ENCODE measurements at regions not wholly inside any gene's neighbourhood (a gene's known extent, or its start where the extent isn't known, plus 50 kb on each side); places are given as distances from the start of the nearest gene placed in this dataset.

- no peak for TF ChIP-seq CTCF (conservative IDR thresholded peaks at IDR 0.05)
- H3K27ac ChIP-seq, result peak overlapping the region; percentile 14; the same call in 1 of the 2 replicates
Observed at GRCh38 chr6:146962329-146962728, 241.9 kb upstream of the STXBP5 start.

- no peak for TF ChIP-seq CTCF (conservative IDR thresholded peaks at IDR 0.05)
- no peak overlapping the region for H3K27ac ChIP-seq
Observed at GRCh38 chr6:146965110-146965689, 239.0 kb upstream of the STXBP5 start.

- no peak for TF ChIP-seq CTCF (conservative IDR thresholded peaks at IDR 0.05)
- H3K27ac ChIP-seq, result no peak overlapping the region
Observed at GRCh38 chr6:146968041-146968760, 236.0 kb upstream of the STXBP5 start.

GRCh38 chr6:146972546-146972945, 231.7 kb upstream of the STXBP5 start:
- no peak for TF ChIP-seq CTCF (conservative IDR thresholded peaks at IDR 0.05)
- no peak overlapping the region for H3K27ac ChIP-seq

GRCh38 chr6:146974351-146974750, 229.9 kb upstream of the STXBP5 start:
- no peak for TF ChIP-seq CTCF (conservative IDR thresholded peaks at IDR 0.05)
- peak overlapping the region; percentile 20; the same call in 1 of the 2 replicates for H3K27ac ChIP-seq

- TF ChIP-seq CTCF (conservative IDR thresholded peaks at IDR 0.05), result no peak
- no peak overlapping the region for H3K27ac ChIP-seq
Observed at GRCh38 chr6:146975093-146975492, 229.1 kb upstream of the STXBP5 start.

GRCh38 chr6:146980900-146981329, 223.3 kb upstream of the STXBP5 start:
- H3K27ac ChIP-seq, result peak overlapping the region; percentile 51
- no peak for TF ChIP-seq CTCF (conservative IDR thresholded peaks at IDR 0.05)

Measured in VCaP (cell line).